Parathyroid adenoma (tissue), 2 donors: ENCODE measurements at regions not wholly inside any gene's neighbourhood (a gene's known extent, or its start where the extent isn't known, plus 50 kb on each side); places are given as distances from the start of the nearest gene placed in this dataset.

ENCODE experiments used
- H2AFZ ChIP-seq: fragments of 300-600 bp; sonication (generic); one replicate; pipeline ENCODE4 v1.7.0; 2017; ENCODE audit warnings: antibody characterized with exemption, mild to moderate bottlenecking
- H3K27ac ChIP-seq: fragments of 300-600 bp; sonication (generic); one replicate; pipeline ENCODE4 v1.7.0; 2017
- H3K27me3 ChIP-seq: fragments of 300-600 bp; sonication (generic); one replicate; pipeline ENCODE4 v1.7.0; 2017; ENCODE audit warnings: low read length; ENCODE audit not compliant: control insufficient read depth, insufficient read depth
- H3K36me3 ChIP-seq: fragments of 300-600 bp; sonication (generic); one replicate; pipeline ENCODE4 v1.7.0; 2017; ENCODE audit warnings: low read length; ENCODE audit not compliant: control insufficient read depth, insufficient read depth
- H3K4me1 ChIP-seq: fragments of 300-600 bp; sonication (generic); one replicate; pipeline ENCODE4 v1.7.0; 2017; ENCODE audit warnings: control low read depth
- H3K4me2 ChIP-seq: fragments of 300-600 bp; sonication (generic); one replicate; pipeline ENCODE4 v1.7.0; 2017; ENCODE audit warnings: low read length
- H3K4me3 ChIP-seq: fragments of 300-600 bp; sonication (generic); one replicate; pipeline ENCODE4 v1.7.0; 2017; ENCODE audit warnings: low read depth, low read length
- H3K79me2 ChIP-seq: fragments of 300-600 bp; sonication (generic); one replicate; pipeline ENCODE4 v1.7.0; 2017; ENCODE audit warnings: control low read depth
- H3K9ac ChIP-seq: fragments of 300-600 bp; sonication (generic); one replicate; pipeline ENCODE4 v1.7.0; 2017; ENCODE audit warnings: mild to moderate bottlenecking
- H3K9me3 ChIP-seq: fragments of 300-600 bp; sonication (generic); one replicate; pipeline ENCODE4 v1.7.0; 2017; ENCODE audit warnings: low read length; ENCODE audit not compliant: control insufficient read depth
- TF ChIP-seq, protein P1 (sequence below): fragments of 300-600 bp; sonication (generic); IDR thresholded peaks from one replicate; pipeline ENCODE4 v1.7.0; 2017; ENCODE audit warnings: antibody characterized with exemption, mild to moderate bottlenecking
- donor health status: primary hyperparathyroidism.

DNA sequence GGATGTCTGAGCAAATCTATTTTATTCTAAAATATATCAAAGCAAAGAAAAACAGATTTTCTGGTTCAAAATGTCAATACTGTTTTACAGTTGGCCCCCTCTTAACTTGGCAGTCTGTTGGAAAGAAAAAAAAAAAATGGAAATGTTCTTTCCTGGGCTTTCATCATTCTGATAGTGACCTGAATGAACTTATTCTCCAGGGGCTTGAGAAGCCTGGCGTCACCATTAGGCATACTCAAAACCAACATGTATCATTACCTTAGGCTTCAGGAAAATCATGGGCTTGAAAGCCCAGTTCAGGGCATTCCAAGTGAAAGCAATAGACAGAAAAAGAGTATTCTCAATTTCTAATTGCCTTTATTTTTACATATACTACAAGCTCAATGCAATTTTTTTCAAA, 283.7 kb upstream of the PUM3 start:
- no peak overlapping the region for H3K4me3 ChIP-seq
- H2AFZ ChIP-seq: no peak overlapping the region
- no peak overlapping the region for H3K4me2 ChIP-seq
- H3K27me3 ChIP-seq: no peaks in the 10 kb centered on the region
- no peaks in the 10 kb centered on the region for H3K36me3 ChIP-seq
- no peaks in the 10 kb centered on the region for H3K4me1 ChIP-seq
- H3K79me2 ChIP-seq: no peaks in the 10 kb centered on the region
- H3K9me3 ChIP-seq: no peaks in the 10 kb centered on the region
- TF ChIP-seq, protein P1, sequence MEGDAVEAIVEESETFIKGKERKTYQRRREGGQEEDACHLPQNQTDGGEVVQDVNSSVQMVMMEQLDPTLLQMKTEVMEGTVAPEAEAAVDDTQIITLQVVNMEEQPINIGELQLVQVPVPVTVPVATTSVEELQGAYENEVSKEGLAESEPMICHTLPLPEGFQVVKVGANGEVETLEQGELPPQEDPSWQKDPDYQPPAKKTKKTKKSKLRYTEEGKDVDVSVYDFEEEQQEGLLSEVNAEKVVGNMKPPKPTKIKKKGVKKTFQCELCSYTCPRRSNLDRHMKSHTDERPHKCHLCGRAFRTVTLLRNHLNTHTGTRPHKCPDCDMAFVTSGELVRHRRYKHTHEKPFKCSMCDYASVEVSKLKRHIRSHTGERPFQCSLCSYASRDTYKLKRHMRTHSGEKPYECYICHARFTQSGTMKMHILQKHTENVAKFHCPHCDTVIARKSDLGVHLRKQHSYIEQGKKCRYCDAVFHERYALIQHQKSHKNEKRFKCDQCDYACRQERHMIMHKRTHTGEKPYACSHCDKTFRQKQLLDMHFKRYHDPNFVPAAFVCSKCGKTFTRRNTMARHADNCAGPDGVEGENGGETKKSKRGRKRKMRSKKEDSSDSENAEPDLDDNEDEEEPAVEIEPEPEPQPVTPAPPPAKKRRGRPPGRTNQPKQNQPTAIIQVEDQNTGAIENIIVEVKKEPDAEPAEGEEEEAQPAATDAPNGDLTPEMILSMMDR: no peak
- H3K9ac ChIP-seq: no peak overlapping the region
- no peak overlapping the region for H3K27ac ChIP-seq

DNA sequence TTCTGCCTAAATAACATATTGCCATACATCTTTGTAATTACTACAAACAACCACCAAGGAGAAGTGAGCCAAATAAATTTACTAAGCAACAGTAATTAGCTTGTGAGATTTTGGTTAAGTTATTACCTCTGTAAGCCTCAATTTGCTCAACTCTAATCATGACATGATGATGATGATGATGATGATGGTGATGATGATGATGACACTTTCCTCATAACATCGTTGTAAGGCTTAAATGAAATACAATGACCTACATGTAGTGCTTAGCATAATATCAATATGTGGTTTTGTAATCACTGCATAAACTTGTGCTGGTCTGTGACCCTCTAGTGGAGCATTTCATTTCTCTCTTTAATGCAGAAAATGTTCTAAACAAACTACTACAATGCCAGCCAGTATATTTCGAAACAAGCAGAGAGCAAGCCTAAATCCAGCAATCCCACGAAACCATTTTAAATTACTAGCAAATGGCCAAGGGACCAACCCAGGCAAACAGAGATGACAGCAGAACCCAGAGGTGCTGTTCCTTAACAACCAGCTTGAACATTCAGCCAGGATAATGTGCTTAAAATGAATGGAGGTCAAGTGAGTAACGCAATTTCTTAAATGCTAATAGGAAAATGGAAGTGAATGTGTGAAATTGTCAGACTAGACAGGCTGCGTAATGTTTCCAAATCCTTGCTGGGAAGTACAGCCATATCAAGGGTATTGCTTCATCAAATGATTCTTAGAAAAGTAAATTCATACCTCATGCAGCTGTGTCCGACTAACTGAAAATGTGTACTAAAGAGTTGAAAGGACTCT, 281.9 kb upstream of the PUM3 start:
- no peaks in the 10 kb centered on the region for H3K9me3 ChIP-seq
- TF ChIP-seq, protein P1: no peak
- no peaks in the 10 kb centered on the region for H3K79me2 ChIP-seq
- no peaks in the 10 kb centered on the region for H3K36me3 ChIP-seq
- H3K4me3 ChIP-seq: no peak overlapping the region
- no peak overlapping the region for H3K27ac ChIP-seq
- H2AFZ ChIP-seq: no peak overlapping the region
- H3K9ac ChIP-seq: no peak overlapping the region
- H3K4me2 ChIP-seq: no peak overlapping the region
- H3K4me1 ChIP-seq: no peaks in the 10 kb centered on the region
- H3K27me3 ChIP-seq: no peaks in the 10 kb centered on the region

DNA sequence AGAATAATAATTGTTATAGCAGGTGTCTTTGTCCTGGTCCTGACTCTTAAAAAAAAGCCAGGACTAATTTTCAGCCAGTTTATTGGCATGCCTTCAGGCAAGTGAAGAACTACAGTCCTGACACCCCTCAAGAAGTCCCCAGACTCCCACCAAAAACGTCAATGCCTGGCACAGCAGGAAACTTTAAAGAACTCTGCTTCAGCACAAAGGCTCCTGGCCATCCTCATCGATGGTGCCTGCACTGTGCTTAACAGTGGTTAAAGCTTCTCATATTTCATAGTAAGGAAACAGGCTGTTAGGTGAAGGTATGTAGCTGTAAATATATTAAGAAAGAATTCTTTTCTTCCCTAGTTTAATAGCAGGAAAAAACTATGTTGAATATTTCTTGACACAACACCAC, 280.1 kb upstream of the PUM3 start:
- H3K4me3 ChIP-seq: no peak overlapping the region
- TF ChIP-seq, protein P1: no peak
- no peaks in the 10 kb centered on the region for H3K4me1 ChIP-seq
- no peak overlapping the region for H2AFZ ChIP-seq
- H3K36me3 ChIP-seq: no peaks in the 10 kb centered on the region
- no peak overlapping the region for H3K4me2 ChIP-seq
- H3K9me3 ChIP-seq: no peaks in the 10 kb centered on the region
- no peaks in the 10 kb centered on the region for H3K79me2 ChIP-seq
- H3K9ac ChIP-seq: no peak overlapping the region
- no peaks in the 10 kb centered on the region for H3K27me3 ChIP-seq
- no peak overlapping the region for H3K27ac ChIP-seq

DNA sequence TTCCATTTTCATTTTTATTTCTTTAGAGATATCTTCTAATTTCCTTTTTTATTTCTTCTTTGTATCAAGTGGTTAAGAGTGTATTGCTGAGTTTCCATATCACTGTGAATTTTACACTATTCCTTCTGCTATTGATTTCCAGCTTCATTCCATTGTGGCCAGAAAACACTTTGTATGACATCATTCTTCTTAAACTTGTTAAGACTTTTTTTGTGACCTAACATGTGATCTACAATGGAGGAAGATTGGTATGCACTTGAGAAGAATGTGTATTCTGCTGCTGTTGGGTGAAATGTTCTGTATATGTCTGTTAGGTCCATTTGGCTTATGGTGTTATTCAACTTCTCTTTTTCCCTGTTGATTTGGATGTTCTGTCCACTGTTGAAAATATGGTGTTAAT, 274.2 kb upstream of the PUM3 start:
- Histone ChIP-seq H3K27ac (no peak overlapping the region), H3K4me1 (no peaks in the 10 kb centered on the region), H3K9ac (no peak overlapping the region), H3K9me3 (no peaks in the 10 kb centered on the region), H3K36me3 (no peaks in the 10 kb centered on the region), H2AFZ (no peak overlapping the region), H3K27me3 (no peaks in the 10 kb centered on the region), H3K79me2 (no peaks in the 10 kb centered on the region), H3K4me2 (no peak overlapping the region), H3K4me3 (no peak overlapping the region)
- TF ChIP-seq, protein P1: no peak

DNA sequence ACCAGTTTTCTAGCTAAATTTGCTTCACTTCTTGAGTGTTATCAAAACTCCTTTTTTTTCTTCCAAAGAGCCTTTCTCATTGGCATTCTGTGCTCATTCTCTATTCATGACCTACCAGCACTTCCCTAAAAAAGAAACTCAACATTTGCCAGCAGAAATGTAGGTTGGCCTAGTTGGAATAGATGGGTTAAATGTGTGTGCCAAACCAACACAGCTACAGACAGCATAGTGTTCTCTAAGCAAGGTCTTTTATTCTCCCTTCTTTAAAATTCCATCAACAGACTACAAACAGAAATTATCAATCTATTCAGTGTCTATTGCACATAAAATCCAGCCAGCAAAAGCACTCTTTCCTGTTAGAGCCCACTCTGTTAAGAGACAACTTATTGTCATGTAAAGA, 255.8 kb upstream of the PUM3 start:
- Histone ChIP-seq H3K4me3 (no peak overlapping the region), H3K4me2 (no peak overlapping the region), H3K79me2 (no peaks in the 10 kb centered on the region), H3K27me3 (no peaks in the 10 kb centered on the region), H2AFZ (no peak overlapping the region), H3K27ac (no peak overlapping the region), H3K4me1 (no peaks in the 10 kb centered on the region), H3K9me3 (no peaks in the 10 kb centered on the region), H3K36me3 (no peaks in the 10 kb centered on the region), H3K9ac (no peak overlapping the region)
- TF ChIP-seq, protein P1: no peak
